PC-3 (cell line): ENCODE measurements at regions not wholly inside any gene's neighbourhood (a gene's known extent, or its start where the extent isn't known, plus 50 kb on each side); places are given as distances from the start of the nearest gene placed in this dataset.

Experiments used
- ATAC-seq: fragments of 200-7000 bp; cut with Tn5 transposase; 2 replicates; pipeline ENCODE4 v1.9.1; 2020; ENCODE audit warnings: mild to moderate bottlenecking, moderate library complexity
- BruUV-seq: library from RNA; stranded (reverse); fragments of 400-500 nt; replicated peaks from 2 replicates; lab custom pipeline; 2021; lab: Mats Ljungman, UMichigan
- CTCF ChIA-PET: fragments of 300-600 bp; sonication (Branson Sonifier 250); formaldehyde crosslinking; loops from one replicate; lab custom pipeline; 2022; ENCODE audit warnings: antibody characterized with exemption; lab: Charles Lee
- POLR2A ChIA-PET: fragments of 300-600 bp; sonication (Branson Sonifier 250); formaldehyde crosslinking; loops from one replicate; lab custom pipeline; 2022; ENCODE audit warnings: antibody characterized with exemption; ENCODE audit not compliant: unreplicated experiment; lab: Charles Lee
- DNase-seq: peaks from one replicate; pipeline ENCODE4 v3.0.0-alpha.2; 2015
- H2AFZ ChIP-seq: fragments of 300-600 bp; sonication (generic); 2 replicates; pipeline ENCODE4 v1.6.0; 2016; ENCODE audit warnings: antibody characterized with exemption, low read length
- H3F3A ChIP-seq: fragments of 300-600 bp; sonication (generic); one replicate; pipeline ENCODE4 v1.6.0; 2017; ENCODE audit warnings: antibody characterized with exemption, low read length, control low read depth, mild to moderate bottlenecking; ENCODE audit not compliant: unreplicated experiment
- H3K27ac ChIP-seq: fragments of 300-600 bp; sonication (generic); 2 replicates; pipeline ENCODE4 v1.5.1; 2016; ENCODE audit warnings: mild to moderate bottlenecking, low read length
- H3K27me3 ChIP-seq: fragments of 300-600 bp; sonication (generic); 2 replicates; pipeline ENCODE4 v1.6.1; 2016; ENCODE audit warnings: low read length, mixed read lengths
- H3K36me3 ChIP-seq: fragments of 300-600 bp; sonication (generic); 2 replicates; pipeline ENCODE4 v1.6.1; 2016; ENCODE audit warnings: low read depth, mixed run types, low read length, mixed read lengths
- H3K4me1 ChIP-seq: fragments of 300-600 bp; sonication (generic); 2 replicates; pipeline ENCODE4 v1.5.1; 2016; ENCODE audit warnings: low read length; ENCODE audit not compliant: insufficient read depth
- H3K4me2 ChIP-seq: fragments of 300-600 bp; sonication (generic); 2 replicates; pipeline ENCODE4 v1.6.0; 2016; ENCODE audit warnings: low read length
- H3K4me3 ChIP-seq: fragments of 300-600 bp; sonication (generic); 2 replicates; pipeline ENCODE4 v1.5.1; 2016; ENCODE audit warnings: mild to moderate bottlenecking, low read length, mixed read lengths
- H3K79me2 ChIP-seq: fragments of 300-600 bp; sonication (generic); 2 replicates; pipeline ENCODE4 v1.6.1; 2017; ENCODE audit warnings: low read length, mixed read lengths
- H3K9ac ChIP-seq: fragments of 300-600 bp; sonication (generic); 2 replicates; pipeline ENCODE4 v1.6.0; 2016; ENCODE audit warnings: mild to moderate bottlenecking, low read length
- H3K9me2 ChIP-seq: fragments of 300-600 bp; sonication (generic); replicated peaks from 2 replicates; pipeline ENCODE4 v1.6.1; 2016; ENCODE audit warnings: mixed run types, low read length, mixed read lengths
- H3K9me3 ChIP-seq: fragments of 300-600 bp; sonication (generic); 2 replicates; pipeline ENCODE4 v1.6.1; 2016; ENCODE audit warnings: low read length, mixed read lengths
- H4K20me1 ChIP-seq: fragments of 300-600 bp; sonication (generic); 2 replicates; pipeline ENCODE4 v1.6.1; 2016; ENCODE audit warnings: low read length, mixed read lengths
- EZH2 ChIP-seq: fragments of 300-600 bp; sonication (generic); IDR thresholded peaks from one replicate; pipeline ENCODE4 v1.6.1; 2017; ENCODE audit warnings: antibody characterized with exemption, mild to moderate bottlenecking, low read length; ENCODE audit not compliant: unreplicated experiment
- EZH2phosphoT487 ChIP-seq: fragments of 300-600 bp; sonication (generic); IDR thresholded peaks from 2 replicates; pipeline ENCODE4 v1.6.1; 2018; ENCODE audit warnings: mild to moderate bottlenecking, antibody characterized with exemption, low read length, borderline replicate concordance
- intact Hi-C: fragments of 100-400 bp; cut with micrococcal nuclease; formaldehyde crosslinking; loops from 2 replicates; pipeline ENCODE4 v1.9.0; 2023
- TF ChIP-seq, protein P1 (sequence below): fragments of 300-600 bp; sonication (generic); conservative IDR thresholded peaks from 2 replicates; pipeline ENCODE4 v1.5.1; 2017; ENCODE audit warnings: antibody characterized with exemption, low read depth, mild to moderate bottlenecking, low read length

DNA sequence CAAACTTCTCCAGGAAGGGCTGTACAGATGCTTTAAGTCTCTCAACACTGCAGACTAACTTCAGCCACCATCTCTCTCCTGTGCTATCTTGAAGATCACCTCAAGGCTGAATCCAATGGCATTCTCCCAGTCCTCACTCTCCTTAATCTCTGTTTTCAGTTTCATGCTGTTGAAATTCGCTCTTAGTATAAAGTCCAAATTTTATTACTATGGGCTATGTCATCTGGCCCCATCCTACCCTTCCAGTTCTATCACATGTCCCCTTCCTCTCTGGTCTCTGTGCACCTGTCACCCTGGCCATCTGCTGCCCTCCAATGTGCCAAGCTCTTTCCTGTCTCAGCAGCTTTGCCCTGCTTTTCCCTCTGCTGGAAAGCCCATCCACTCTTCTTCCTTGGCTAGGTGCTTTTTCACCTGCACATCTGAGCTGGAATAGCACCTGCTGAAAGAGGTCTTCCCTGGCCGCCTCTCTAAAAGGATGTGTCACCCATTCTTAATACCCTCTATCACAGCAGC is 284.7 kb upstream of the MAP3K1 start:
- Histone ChIP-seq H3K4me2 (no peak overlapping the region), H3K4me3 (no peak overlapping the region), H3K27me3 (no peaks in the 10 kb centered on the region), H3K4me1 (peaks cover 25% of the 10 kb centered on the region), H3K27ac (no peak overlapping the region), H3K79me2 (no peaks in the 10 kb centered on the region), H3K36me3 (no peaks in the 10 kb centered on the region), H2AFZ (no peak overlapping the region), H3K9me2 (no peaks in the 10 kb centered on the region), H3F3A (no peaks in the 10 kb centered on the region), H3K9me3 (no peaks in the 10 kb centered on the region), H3K9ac (no peak overlapping the region), H4K20me1 (no peaks in the 10 kb centered on the region)
- ATAC-seq = no peak
- no TSS peak for BruUV-seq
- intact Hi-C loops = no loop called here
- TF ChIP-seq EZH2phosphoT487 (no peak), EZH2 (no peak)
- TF ChIP-seq, protein P1, sequence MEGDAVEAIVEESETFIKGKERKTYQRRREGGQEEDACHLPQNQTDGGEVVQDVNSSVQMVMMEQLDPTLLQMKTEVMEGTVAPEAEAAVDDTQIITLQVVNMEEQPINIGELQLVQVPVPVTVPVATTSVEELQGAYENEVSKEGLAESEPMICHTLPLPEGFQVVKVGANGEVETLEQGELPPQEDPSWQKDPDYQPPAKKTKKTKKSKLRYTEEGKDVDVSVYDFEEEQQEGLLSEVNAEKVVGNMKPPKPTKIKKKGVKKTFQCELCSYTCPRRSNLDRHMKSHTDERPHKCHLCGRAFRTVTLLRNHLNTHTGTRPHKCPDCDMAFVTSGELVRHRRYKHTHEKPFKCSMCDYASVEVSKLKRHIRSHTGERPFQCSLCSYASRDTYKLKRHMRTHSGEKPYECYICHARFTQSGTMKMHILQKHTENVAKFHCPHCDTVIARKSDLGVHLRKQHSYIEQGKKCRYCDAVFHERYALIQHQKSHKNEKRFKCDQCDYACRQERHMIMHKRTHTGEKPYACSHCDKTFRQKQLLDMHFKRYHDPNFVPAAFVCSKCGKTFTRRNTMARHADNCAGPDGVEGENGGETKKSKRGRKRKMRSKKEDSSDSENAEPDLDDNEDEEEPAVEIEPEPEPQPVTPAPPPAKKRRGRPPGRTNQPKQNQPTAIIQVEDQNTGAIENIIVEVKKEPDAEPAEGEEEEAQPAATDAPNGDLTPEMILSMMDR = no peak
- CTCF ChIA-PET = no interaction called here
- POLR2A ChIA-PET = no interaction called here
- no peak for DNase-seq

DNA sequence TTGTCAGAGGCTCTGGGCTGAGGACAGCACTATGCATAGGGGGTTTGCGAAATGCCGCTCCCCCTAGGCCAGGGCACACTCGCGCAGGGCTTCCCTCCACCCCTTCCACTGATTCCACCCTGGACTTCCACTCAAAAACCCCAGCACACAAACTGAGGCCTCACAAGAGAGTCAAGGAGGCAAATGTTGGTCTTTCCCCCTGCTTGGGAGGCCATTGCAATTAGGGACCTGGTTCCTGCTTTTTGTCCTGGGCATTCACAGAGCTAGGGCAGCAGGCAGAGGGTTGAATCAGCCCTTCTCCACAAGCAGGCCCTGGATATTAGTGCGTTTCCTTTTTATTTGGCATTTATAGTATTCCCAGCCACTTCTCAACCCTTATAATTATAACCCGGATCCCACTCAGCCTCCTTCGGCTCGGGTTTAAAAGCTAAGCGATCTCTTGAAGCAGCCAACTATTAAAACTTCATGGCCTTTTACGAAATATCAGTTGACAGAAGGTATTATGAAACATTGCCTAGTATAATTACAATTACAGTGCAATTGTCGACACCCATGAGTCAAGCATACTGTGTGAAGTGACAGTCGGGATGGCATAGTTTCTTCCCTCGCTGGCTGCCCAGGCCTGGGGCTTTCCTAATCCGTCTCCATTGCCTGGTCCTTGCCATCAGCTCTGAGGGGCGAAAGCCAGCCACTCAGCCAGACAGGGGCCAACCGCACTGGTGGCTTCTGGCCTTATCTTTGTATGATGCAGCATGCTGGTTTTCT is 285.5 kb upstream of the MAP3K1 start:
- ChIA-PET POLR2A (no interaction called here), CTCF (no interaction called here)
- Histone ChIP-seq H3K27me3 (no peaks in the 10 kb centered on the region), H3K27ac (no peak overlapping the region), H4K20me1 (no peaks in the 10 kb centered on the region), H2AFZ (no peak overlapping the region), H3K36me3 (no peaks in the 10 kb centered on the region), H3K9me2 (no peaks in the 10 kb centered on the region), H3K9ac (no peak overlapping the region), H3K4me3 (no peak overlapping the region), H3F3A (no peaks in the 10 kb centered on the region), H3K4me1 (peaks cover 33% of the 10 kb centered on the region), H3K4me2 (no peak overlapping the region), H3K79me2 (no peaks in the 10 kb centered on the region), H3K9me3 (no peaks in the 10 kb centered on the region)
- DNase-seq = no peak
- intact Hi-C loops = no loop called here
- no TSS peak for BruUV-seq
- no peak for ATAC-seq
- no peak for TF ChIP-seq EZH2phosphoT487
- TF ChIP-seq, protein P1 = no peak
- TF ChIP-seq EZH2 = no peak

DNA sequence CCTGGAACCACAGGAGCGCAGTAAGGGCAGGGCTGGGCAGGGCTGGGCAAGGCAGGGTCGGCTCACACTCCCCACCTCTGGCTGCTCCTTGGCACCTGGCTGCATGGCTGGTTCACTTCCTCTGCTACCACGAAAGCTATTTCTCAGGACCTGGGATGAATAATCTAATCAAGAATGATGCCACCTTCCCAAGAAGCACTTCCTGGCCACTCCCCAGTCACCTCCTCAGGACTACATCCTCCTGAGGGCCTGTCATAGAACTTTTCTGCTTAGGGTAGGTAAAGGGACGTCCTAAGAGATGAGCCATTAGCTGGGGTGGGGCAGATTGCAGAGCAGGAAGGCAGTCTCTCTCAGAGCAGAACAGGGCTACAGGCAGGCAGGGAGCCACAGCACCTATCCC is 288.2 kb upstream of the MAP3K1 start:
- peak overlapping the region; percentile 57 for H3K27ac ChIP-seq
- DNase-seq (peak; percentile 79), ATAC-seq (peak; percentile 82)
- CTCF ChIA-PET = no interaction called here
- no peaks in the 10 kb centered on the region for H4K20me1 ChIP-seq
- no peak overlapping the region for H3K4me3 ChIP-seq
- H3K79me2 ChIP-seq = no peaks in the 10 kb centered on the region
- TF ChIP-seq EZH2 = no peak
- TF ChIP-seq, protein P1 = no peak
- no peak for TF ChIP-seq EZH2phosphoT487
- H3K27me3 ChIP-seq = no peaks in the 10 kb centered on the region
- no peaks in the 10 kb centered on the region for H3K9me2 ChIP-seq
- POLR2A ChIA-PET = no interaction called here
- no peaks in the 10 kb centered on the region for H3K36me3 ChIP-seq
- BruUV-seq = no TSS peak
- no peaks in the 10 kb centered on the region for H3F3A ChIP-seq
- H3K9me3 ChIP-seq = no peaks in the 10 kb centered on the region
- peaks cover 31% of the 10 kb centered on the region for H3K4me1 ChIP-seq
- H2AFZ ChIP-seq = 0 out of 2 replicates have a peak overlapping the region, but pooled peaks have one; percentile 30
- no peak overlapping the region for H3K9ac ChIP-seq
- intact Hi-C loops = no loop called here
- peak overlapping the region; percentile 26; the same call in 1 of the 2 replicates for H3K4me2 ChIP-seq
